Osteocyte (in vitro differentiated cells): ENCODE measurements at regions not wholly inside any gene's neighbourhood (a gene's known extent, or its start where the extent isn't known, plus 50 kb on each side); places are given as distances from the start of the nearest gene placed in this dataset.

Experiments
- DNase-seq: peaks from one replicate; pipeline ENCODE4 v3.0.0; 2021; ENCODE audit warnings: mixed read lengths; ENCODE audit not compliant: unreplicated experiment; ENCODE audit errors: extremely low spot score
- H3K27ac Mint-ChIP-seq: one replicate; pipeline ENCODE4 v1.8.0; 2021; ENCODE audit warnings: mild to moderate bottlenecking, mixed read lengths; ENCODE audit not compliant: unreplicated experiment
- H3K27me3 Mint-ChIP-seq: one replicate; pipeline ENCODE4 v1.8.0; 2021; ENCODE audit warnings: mixed read lengths; ENCODE audit not compliant: unreplicated experiment
- H3K36me3 Mint-ChIP-seq: one replicate; pipeline ENCODE4 v1.8.0; 2021; ENCODE audit warnings: mixed read lengths; ENCODE audit not compliant: unreplicated experiment
- H3K4me1 Mint-ChIP-seq: one replicate; pipeline ENCODE4 v1.8.0; 2021; ENCODE audit warnings: mixed read lengths; ENCODE audit not compliant: unreplicated experiment
- H3K4me3 Mint-ChIP-seq: one replicate; pipeline ENCODE4 v1.8.0; 2021; ENCODE audit warnings: mild to moderate bottlenecking, moderate library complexity, mixed read lengths; ENCODE audit not compliant: unreplicated experiment
- H3K9me3 Mint-ChIP-seq: one replicate; pipeline ENCODE4 v1.8.0; 2021; ENCODE audit warnings: mixed read lengths; ENCODE audit not compliant: unreplicated experiment
- CTCF ChIP-seq: fragments of 200-600 bp; sonication (generic); IDR thresholded peaks from 2 replicates; pipeline ENCODE4 v1.5.0; 2021; ENCODE audit warnings: antibody characterized with exemption, mild to moderate bottlenecking, moderate library complexity

GRCh38 chr6:167761794-167762258, 64.9 kb upstream of the AFDN start:
- peaks cover 19% of the 10 kb centered on the region for H3K4me1 Mint-ChIP-seq
- H3K9me3 Mint-ChIP-seq, result no peaks in the 10 kb centered on the region
- no peak overlapping the region for H3K27ac Mint-ChIP-seq
- no peak for TF ChIP-seq CTCF
- no peak overlapping the region for H3K4me3 Mint-ChIP-seq
- H3K36me3 Mint-ChIP-seq, result no peaks in the 10 kb centered on the region
- peaks cover 33% of the 10 kb centered on the region for H3K27me3 Mint-ChIP-seq
- DNase-seq, result no peak

- H3K36me3 Mint-ChIP-seq, result no peaks in the 10 kb centered on the region
- H3K4me1 Mint-ChIP-seq, result peaks cover 19% of the 10 kb centered on the region
- TF ChIP-seq CTCF, result no peak
- peaks cover 34% of the 10 kb centered on the region for H3K27me3 Mint-ChIP-seq
- no peak overlapping the region for H3K27ac Mint-ChIP-seq
- no peaks in the 10 kb centered on the region for H3K9me3 Mint-ChIP-seq
- no peak overlapping the region for H3K4me3 Mint-ChIP-seq
- no peak for DNase-seq
Observed at GRCh38 chr6:167762259-167762962, 64.3 kb upstream of the AFDN start.

GRCh38 chr6:167763056-167763944, 63.4 kb upstream of the AFDN start:
- no peak for TF ChIP-seq CTCF
- H3K27ac Mint-ChIP-seq, result no peak overlapping the region
- H3K4me1 Mint-ChIP-seq, result peaks cover 19% of the 10 kb centered on the region
- no peaks in the 10 kb centered on the region for H3K9me3 Mint-ChIP-seq
- H3K27me3 Mint-ChIP-seq, result peaks cover 39% of the 10 kb centered on the region
- H3K36me3 Mint-ChIP-seq, result no peaks in the 10 kb centered on the region
- DNase-seq, result no peak
- H3K4me3 Mint-ChIP-seq, result no peak overlapping the region

GRCh38 chr6:167764215-167764614, 62.5 kb upstream of the AFDN start:
- H3K36me3 Mint-ChIP-seq, result no peaks in the 10 kb centered on the region
- H3K9me3 Mint-ChIP-seq, result no peaks in the 10 kb centered on the region
- no peak overlapping the region for H3K4me3 Mint-ChIP-seq
- peaks cover 19% of the 10 kb centered on the region for H3K4me1 Mint-ChIP-seq
- TF ChIP-seq CTCF, result no peak
- peaks cover 42% of the 10 kb centered on the region for H3K27me3 Mint-ChIP-seq
- H3K27ac Mint-ChIP-seq, result no peak overlapping the region
- no peak for DNase-seq
